ENCODE measurements at regions not wholly inside any gene's neighbourhood (a gene's known extent, or its start where the extent isn't known, plus 50 kb on each side); places are given as distances from the start of the nearest gene placed in this dataset.
"Not testable (repeated sequence)": the region's sequence is repeated elsewhere in the genome, so short reads cannot be mapped to it uniquely, and the experiment has no call there.

DNA sequence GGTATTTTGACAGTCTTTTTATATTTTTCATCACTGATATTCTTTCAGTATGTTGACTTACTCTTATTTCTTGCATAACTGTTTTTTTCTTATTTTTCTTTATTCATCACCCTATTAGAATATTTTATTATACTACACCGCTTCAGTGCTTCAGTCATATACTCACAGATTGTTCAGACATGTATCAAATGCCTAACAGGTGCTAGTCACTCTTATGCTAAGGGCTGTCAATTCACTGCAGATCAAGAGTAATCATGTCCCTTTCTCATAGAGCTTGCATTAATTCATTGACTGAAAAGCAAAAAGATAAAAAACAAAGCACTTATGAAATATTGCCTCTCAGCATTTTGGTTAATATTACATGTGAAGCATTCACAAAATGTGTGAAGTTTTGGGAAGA, 1435.6 kb downstream of the STIM2 start:
- no peak for DNase-seq

DNA sequence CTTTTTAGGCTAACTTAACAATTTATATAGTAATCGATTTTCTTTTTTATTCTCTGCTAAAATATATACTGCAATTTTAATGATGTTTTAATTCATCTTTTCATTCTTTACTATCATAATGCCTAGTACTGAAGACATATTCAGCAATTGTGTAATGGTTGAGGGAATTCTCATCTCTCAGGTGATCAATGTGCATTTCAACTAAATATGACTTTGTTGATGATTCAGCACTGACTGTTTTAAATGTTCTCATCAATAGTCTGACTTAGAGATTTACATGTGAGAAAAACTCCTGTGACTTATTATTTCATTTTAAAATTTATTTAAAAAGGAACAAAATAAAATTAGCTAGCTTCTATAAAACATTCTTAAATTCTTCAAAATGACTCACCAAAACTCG, 1450.3 kb downstream of the STIM2 start:
- DNase-seq, result no peak

DNA sequence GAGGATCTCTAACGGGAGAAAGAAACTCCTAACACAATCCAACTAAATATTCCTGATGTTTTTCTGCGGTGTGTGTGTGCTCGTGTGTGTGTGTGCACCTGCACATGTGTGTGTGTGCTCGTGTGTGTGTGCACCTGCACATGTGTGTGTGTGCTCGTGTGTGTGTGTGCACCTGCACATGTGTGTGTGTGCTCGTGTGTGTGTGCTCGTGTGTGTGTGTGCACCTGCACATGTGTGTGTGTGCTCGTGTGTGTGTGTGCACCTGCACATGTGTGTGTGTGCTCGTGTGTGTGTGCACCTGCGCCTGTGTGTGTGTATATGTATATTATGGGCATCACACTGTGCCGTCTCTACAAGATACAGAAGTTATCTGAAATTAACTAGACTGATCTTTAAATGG, 1451.9 kb downstream of the STIM2 start:
- DNase-seq, result not testable (repeated sequence)

DNA sequence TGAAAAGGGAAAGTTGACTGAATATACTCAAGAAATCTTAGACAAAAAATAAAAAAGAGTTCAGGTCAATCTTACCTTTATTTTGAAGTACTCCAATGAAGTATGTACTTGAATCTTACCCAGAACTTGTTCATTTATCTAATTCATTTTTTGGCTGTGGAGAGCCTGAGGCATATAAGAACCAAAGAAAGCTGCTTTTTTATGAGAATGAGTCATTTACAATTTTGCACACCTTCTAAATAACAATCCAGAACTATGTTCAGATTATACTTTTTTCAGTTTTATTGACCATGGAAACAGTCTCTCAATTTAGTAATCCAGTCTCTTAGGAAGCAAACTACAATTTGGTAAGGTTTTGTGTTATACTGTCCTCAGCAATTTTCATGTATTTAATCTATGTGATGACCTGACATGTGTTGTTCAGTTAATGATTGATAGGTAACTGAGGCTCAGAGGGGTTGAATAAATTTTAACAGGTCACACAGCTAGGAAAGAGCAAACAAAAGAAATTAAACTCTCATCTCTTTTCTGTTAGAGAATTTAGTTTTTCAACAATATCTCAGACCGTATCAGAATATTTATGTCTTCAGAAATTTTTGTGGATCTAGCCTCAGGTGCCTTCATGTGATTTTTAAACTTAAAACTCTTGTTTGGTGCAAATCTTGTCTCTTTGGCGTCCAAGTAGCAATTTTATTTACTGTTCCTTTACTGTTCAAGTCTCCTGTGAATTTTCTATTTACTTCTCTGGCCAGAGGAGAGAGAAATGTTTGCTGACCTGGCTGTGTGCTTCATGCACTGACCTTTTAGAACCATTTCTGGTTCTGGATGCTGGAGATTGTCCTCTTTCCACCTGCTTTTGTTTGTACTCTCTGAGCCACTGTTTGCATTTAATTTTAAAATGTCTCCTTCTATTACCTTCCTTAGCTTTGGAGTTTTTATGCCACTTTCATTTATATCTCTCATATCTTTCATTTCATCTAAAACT, 1453.4 kb downstream of the STIM2 start:
- DNase-seq, result no peak

DNA sequence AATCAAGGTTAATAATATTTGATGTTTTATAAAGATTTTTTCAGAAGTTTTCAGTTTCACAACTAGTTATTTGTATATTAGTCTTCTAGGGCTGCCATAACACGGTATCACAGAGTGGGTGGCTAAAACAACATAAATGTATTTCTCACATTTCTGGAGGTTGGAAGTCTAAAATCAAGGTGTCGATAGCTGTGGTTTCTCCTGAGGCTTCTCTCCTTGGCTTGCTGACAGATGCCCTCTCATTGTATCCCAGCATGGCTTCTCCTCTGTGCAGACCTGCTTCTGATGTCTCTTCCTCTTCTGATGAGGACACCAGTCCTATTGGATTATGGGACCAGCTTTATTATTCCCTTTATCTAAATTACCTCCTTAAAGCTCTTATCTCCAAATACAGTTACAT, 1456.6 kb downstream of the STIM2 start:
- DNase-seq, result no peak

DNA sequence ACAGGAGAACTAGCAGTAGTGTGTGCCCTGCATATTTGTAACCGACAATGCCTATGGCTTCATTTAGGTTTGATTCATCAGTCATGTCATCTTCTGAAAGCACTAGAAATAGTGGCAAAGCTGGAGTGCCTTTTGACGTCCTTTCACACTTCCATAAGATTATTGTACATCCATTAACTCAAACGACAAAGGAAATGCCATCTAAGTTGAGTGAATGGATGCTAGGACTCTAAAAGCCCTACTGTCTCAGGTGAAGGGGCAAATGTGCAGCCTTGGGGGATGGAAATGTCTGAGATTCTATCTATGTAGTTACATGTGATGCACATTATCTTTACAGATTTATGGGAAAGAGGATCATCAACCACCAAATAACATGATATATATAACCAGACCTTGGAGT, 1473.6 kb downstream of the STIM2 start:
- no peak for DNase-seq

DNA sequence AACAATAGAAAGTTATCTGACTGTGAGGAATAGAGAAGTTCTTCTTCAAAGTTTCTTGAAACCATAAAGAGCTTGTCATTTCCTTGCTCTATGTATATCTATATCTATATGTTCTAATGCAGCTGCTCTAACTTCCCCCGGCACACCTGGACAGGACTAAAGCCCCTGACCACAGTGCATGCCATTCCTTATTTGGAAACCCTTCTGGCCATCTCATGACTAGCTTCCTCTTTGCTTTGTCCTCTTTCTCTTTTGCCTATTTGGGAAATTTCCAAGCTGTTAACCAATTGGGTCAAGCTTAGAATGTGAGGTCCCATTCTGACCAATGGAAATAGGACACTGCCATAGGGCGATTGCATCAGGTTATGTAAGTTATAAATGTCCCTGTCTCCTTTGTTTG, 1481.1 kb downstream of the STIM2 start:
- no peak for DNase-seq

DNA sequence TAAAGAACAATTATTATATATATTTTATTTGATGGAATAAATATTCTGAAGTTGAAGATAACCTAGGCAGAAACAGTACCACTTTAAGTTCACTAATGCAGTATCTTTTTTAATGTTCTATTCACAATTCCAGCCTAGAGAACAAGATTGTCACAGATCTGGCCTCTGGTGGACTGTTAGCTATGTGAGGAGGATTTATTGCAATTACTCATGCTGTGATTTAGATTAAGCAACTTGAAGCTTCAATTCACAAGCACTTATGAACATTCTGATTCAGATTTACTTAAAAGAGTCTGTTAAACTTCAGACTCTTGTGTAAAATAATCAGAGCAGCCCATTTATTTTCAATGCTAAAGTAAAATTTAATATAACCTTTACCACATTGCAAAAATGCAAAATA, 1489.8 kb downstream of the STIM2 start:
- DNase-seq, result no peak

DNA sequence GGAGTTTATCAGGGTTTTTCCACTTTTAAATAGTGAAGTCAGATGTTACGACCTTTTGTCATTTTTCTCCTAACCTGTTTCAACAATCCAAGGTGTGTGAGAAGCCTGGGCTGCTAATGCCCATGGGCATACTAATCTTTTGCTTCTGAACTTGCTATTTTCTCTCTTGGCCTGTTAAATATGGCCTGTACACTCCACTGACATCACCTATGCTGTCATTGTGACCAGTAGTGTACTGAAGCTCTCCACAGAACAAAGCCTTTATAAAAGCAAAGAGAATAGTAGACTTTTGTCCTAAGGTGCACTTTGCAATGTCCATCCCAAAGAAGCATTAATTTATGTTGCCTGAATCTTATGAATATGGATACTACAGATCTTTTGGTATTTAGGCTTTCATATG, 1490.5 kb downstream of the STIM2 start:
- no peak for DNase-seq

DNA sequence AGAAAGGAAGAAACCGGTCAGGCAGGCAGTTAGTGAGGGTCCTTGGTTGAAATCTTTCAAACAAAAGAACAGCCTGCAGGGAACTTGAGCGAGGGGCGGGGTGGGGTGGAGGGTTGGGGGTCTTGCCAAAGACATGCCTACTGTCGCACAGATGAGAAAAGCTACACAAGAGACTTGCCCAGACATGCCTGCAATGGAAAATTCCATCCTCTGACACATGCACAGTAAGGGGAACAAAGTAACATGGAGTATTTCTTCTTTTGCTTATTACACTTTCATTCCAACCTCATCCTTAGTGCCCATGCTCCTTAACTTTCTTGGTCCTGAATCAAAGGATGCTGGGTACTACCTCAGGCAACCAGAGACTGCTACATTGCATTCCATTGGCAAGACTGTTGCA, 1491.2 kb downstream of the STIM2 start:
- DNase-seq, result no peak

DNA sequence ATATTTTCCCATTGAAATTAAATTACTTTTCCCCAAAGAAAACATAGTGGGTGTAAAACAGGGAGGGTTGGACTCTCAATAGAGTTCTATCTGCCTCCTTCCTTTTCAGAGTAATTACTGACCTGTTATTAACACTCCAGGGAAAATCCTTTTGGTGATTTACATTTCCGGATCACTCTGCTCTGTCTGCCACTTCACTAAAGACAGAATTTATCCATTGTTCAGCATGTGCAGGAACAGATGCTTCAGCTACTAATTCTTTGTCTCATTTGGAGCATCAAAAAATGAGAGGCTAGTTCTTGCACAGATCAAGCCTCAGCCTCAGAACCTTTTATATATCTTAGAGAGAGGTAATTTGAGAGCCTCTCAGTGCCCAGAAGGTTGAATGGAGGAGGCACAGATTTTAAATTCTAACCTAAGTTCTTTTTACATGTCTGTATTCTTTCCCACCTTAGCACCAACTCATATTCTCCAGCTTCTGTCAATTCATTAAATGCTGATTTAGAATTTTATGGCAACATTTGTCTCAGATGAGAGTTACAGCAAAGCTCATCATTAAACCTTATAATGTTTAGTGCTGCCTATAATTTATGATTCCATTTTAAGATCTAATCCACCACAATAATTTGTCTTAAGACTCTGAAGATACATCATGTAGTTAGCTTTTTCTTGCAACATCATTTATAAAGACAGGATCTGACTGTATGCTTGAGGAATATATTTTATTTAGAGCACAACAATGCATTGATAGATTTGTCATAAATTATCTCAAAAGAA, 1494.4 kb downstream of the STIM2 start:
- no peak for DNase-seq

DNA sequence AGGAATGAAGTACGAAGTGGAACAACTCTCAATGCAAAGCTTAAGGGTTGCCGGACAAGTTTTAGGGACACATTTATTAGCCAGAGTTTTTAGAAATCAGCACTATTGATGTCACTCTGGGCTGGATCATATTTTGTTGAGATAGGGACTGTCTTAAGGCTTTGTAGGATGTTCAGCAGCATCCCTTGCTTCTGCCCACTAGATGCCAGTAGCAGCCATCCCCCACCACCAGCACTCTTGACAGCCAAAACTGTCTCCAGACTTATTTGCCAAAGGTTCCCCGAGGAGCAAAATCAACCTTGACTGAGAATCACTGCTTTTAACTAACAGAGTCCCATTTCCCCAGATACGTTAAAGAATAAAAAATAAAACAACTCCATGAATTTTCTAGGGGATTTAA, 1497.3 kb downstream of the STIM2 start:
- DNase-seq, result no peak

DNA sequence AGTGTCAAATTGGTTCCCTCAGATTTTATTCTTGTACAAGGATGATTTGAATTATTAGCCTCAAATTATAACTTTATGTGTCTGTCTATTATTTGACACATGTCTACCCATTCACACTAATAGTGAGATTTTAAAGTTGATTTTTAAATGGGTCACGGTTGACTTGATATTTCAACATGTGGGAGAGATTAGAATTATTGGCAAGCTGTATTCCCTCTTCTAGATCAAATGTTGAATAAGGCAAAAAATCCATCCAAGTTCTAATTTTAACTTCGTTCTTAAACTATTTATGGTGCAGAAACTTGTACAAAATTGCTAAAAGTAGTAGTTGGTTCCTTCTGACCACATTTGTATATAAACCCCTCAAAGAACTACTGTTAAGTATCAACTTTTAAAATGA, 1498.0 kb downstream of the STIM2 start:
- DNase-seq, result no peak

DNA sequence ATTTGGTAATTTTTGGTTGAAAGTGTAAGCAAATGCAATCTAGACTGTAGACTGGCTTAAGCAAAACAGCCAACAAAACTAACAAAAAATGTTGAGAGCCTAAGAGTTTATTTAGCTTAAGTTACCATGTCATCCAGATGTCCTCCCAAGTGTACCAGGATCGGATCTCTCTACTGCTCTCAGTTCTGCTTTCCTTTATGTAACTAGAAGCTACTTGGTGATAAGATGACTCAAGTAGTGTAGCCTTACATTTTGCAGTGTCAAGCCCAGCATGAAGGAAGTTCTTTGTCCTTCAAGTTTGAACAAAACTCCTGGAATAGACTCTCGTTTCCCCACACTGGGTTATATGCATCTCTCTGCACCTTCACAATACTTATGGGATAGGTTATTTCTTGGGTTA, 1500.0 kb downstream of the STIM2 start:
- no peak for DNase-seq

DNA sequence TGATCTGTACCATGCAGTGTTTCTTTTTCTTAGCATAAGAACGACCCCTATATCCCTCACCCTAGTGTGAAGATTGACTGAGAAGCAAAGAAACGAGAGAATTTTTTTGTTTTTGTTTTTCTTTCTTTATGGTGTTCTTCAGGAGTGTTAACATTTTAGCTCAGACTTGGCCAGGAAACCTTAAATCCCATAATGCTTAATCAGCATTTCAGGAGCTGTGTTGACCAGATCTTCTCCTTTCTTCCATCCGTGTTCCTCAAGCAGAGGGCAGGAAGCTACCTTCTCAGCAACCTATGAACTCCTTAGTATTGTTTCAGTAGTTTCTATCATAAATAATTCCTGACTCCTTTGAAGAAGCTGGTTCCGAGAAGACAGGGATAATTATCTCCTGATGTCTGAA, 1501.5 kb downstream of the STIM2 start:
- no peak for DNase-seq

DNA sequence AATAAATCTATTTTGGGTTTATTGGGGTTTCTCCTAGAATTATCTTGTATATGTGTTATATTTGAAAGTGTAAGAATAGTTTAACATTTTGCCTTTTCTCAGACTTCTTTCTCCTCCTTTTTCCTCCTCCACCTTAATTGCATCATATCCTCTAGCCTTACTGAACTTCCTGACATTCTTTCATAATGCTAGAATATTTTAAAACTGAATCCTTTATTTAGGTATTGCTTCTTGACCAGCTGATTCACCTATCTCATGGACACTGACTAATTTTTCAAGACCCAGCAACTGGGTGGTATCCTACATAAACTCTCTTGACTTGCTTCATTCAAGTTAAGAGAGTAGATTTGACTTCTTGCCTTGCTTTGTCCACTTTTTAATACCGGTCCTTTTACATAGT, 1508.9 kb downstream of the STIM2 start:
- no peak for DNase-seq

DNA sequence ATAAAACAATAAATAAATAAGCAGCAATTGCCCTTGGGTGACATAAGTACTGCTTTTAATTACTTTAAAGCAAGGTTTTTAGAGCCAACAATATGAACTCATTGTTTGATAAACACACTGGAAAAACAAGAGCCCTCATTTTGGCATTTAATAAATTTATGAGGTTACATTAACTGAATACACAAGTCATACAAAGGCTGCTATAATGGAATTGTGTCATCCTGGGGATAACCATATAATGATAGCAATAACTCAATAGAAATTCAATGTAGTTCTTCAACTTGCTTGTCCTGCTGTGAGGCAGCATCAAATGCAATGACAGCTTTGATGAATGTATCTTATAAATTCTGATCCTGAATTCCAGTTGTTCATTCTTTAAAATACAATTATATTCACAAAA, 1512.5 kb downstream of the STIM2 start:
- no peak for DNase-seq

DNA sequence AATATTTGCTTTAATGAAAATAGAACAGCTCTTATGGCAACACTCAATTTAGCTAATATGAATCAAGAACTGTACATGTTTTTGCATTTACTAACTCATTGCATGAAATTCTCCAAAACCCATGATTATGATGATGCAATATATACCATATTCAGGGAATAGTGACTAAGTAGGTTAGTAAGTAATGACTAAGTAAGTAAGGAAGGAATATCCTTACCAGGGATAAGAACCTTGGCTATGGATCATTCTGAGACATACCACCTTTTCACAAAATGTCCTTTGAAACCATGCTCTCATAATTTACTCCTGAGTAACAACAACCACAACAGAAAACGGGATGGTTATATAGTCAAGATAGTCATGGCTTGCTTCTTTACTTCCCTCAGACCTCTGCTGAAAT, 1513.0 kb downstream of the STIM2 start:
- DNase-seq, result no peak

DNA sequence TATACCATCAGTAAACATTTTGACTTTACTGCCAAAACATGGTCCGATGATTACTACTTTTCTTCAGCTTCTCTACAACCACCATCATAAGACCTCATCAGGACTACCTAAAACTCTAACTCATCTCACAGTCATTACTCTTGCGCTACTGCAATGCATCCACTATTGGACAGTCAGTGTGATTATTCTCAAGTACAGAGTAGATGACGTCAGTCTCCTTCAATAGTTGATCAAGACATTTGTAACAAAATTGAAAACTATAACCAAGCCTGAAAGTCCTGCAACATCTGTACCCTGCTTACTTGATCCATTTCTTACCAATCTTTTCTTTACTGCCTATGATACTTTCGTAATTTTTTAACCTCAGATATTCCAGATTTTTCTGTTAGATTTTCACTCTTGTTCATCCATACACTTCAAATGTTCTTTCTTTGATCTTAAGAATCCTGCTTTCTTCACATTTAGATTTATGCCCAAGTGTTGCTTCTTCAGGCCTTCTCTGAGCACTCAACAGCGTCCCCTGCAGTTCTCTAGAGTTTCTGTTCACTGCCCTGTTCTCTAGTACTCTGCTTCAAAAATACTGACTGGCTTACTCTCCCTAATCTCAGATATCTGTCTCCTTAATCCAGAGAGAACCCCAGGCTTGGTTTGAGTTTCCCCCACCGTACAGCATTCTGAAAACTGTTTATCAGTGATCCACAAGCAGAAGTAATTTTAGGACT, 1517.6 kb downstream of the STIM2 start:
- DNase-seq, result no peak

DNA sequence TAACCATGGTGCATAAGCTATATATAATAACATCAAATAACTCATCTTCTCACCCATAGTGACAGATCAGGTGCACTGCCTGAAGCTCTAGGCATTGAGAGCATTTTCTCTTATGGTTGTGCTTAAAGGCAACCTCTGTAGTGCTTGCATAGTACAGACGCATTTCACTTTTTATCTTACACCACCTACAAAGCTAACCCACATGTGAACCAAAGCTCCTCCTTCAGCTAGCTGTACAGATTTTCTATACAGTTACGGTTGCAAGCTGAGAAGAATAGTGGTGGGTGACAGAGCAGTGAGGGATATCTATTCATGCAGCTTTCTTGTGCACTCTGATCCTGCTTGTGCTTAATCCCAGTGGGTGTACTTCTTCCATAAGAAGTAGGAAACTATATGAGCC, 1525.2 kb downstream of the STIM2 start:
- DNase-seq, result no peak

DNA sequence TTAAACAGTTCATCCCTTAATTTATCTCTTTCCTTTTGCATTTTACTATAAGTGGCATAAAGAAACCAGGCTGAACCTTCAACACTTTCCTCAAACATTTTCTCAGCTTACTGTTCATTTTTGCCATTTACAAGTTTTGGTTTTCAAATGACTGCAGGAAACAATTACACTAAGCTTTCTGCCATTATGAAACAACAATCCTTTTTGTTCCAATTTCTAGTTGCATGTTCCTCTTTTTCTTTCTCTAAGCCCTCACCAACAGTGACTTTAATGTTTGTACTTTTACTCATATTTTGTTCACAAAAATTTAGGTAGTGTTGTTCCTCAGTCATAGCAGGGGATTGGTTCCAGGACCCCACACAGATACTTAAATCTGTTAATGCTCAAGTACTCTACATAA, 1526.1 kb downstream of the STIM2 start:
- no peak for DNase-seq

DNA sequence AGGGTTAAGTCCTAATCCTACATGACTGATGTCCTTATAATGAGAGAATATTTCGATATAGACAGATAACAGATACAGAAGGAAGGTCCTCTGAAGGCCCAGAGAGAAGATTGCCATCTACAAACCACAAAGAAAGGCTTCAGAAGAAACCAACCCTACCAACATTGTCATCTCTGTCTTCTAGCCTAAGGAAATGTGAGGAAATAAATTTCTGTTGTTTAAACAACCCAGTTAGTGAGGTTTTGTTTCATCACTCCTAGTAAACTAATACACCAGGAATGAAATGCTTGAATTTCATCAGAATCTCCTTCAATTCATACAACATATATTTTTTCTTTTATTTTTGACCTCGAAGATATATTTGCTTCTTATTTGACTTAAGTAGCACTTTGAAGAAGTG, 1527.8 kb downstream of the STIM2 start:
- no peak for DNase-seq

DNA sequence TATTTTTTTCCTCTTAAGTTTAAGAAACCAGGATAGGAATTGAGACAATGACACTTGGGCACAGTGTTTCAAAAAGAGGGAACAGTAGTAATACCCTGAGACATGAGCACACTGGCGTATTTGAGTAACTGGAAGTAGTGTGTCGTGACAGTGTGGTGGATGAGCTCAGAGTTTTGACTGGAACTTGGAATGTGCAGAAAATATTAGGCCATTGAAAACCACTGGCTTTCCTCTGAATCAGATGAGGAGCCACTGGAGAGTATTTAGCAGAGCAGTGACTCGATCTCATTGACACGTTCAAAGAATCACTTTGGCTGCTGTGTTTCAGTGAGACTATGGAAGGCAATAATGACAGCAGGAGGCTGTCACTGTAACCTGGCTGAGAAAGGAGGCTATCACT, 1531.2 kb downstream of the STIM2 start:
- no peak for DNase-seq

Measured in left kidney (tissue), 1 donor.